GM18499 (cell line): ENCODE measurements at regions not wholly inside any gene's neighbourhood (a gene's known extent, or its start where the extent isn't known, plus 50 kb on each side); places are given as distances from the start of the nearest gene placed in this dataset.
"Not testable (repeated sequence)": the region's sequence is repeated elsewhere in the genome, so short reads cannot be mapped to it uniquely, and the experiment has no call there.

Experiments used
- ATAC-seq: cut with Tn5 transposase; IDR thresholded peaks from one replicate; pipeline ENCODE4 v1.9.1; 2021; ENCODE audit warnings: moderate number of reproducible peaks; ENCODE audit not compliant: insufficient read depth, unreplicated experiment

DNA sequence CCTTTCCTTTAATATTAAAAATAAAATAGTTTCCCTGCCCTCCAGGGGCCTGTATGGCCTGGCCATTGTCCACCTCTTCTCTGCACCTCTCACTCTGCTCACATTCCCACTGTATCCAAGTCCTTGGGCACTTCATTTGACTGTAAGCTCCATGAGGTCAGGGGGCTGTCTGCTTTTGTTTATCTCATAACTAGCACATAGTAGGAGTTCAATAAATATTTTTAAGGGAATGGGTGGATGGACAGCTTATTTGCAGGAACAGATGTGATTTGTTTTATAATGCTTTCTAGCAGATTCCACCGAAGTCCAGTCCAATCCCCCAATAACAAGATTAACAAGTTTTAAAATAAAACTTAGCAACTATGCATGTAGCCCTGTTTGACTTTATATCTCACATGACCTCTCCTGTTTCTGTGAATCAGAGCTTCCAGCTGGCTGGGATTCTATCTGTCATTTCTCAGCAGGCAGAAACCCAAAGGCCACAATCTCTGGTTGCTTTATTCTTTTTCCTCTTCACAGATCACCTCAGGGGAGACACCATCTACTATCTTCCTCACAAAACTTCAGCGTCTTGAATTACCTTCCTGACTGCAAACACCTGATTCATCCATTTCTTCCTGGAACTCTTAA is 123.0 kb upstream of the NR2F2 start:
- ATAC-seq: no peak

DNA sequence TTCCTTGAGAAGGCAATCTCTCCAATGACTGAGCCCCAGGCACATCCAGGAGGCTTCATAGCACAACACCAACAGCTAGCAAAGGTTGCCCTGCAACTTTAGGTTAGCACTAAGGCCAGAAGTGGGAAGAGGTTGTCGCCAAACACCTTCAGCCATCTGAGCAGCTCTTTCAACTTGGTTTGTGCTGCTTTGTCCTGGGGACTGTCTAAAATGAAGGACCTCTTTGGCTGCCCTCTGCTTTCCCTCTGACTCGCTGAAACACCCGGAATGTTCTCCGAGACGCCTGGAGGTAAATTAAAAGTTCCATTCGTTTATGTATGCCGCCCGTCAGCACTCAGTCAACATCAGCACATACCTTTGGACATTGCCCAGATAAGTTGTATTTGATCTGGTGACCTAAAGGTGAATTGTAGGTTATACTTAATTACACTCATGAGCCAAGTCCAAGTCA is 121.2 kb upstream of the NR2F2 start:
- ATAC-seq: no peak

DNA sequence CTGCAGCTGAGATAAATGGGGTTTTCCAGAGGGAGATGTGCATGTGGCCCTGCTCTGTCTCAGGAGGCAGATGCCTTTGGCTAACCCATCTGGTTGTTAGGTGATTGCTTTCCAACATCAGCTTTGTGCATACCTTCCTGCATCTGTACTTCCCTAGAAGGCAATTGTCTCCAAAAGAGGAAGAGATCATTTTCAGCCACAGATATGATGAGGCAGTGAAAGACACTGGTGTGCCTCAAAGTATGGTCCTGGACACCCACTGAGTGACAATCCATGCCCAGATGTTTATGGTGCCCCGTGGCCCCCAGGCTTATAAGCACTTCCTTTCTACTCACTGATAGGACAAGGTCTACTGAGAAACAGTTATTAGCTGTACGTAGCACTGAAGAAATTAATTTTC is 117.5 kb upstream of the NR2F2 start:
- ATAC-seq: no peak

DNA sequence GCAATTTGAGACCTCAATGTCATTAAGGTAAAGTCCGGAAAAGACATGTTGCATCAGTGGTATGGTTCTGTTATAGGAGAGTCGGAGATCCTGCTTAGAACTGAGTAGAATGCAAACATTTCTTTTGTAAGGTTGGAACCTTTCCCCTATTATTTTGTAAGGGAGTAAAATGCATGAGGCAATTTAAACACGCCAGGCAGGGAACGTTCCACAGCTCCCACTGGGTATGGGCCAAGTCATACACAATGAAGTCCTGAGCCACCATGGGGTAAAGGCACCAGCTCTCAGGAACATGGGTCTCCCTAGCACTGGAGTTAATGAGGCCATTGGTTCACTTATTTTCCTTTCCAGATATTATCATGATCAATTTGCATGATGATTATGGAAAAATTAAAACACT is 116.6 kb upstream of the NR2F2 start:
- no peak for ATAC-seq

DNA sequence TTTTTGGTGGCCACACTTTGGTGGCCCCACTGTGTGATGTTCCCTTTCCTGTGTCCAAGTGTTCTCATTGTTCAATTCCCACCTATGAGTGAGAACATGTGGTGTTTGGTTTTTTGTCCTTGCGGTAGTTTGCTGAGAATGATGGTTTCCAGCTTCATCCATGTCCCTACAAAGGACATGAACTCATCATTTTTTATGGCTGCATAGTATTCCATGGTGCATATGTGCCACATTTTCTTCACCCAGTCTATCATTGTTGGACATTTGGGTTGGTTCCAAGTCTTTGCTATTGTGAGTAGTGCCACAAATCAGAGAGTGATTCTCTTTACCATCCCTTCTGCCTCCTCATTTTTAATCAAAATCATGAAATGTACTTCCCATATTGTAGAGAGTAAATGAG is 114.0 kb upstream of the NR2F2 start:
- ATAC-seq: not testable (repeated sequence)

DNA sequence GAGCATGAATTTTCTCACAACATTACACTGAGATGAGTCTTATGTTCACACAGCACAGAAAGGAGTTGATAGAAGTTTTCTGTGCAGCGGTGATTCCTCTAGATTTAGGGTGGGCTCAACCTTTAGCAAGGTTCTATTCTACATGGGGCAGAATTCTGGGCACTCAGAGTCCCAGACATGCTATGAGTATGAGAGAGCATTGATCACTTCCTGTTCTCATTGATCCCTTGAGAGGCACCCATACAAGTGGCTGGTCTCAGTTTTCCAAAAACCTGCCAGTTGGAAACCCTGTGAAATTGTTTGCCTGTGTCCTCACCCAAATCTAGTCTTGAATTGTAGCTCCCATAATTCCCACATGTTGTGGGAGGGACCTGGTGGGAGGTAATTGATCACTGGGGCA is 112.5 kb upstream of the NR2F2 start:
- ATAC-seq: no peak

DNA sequence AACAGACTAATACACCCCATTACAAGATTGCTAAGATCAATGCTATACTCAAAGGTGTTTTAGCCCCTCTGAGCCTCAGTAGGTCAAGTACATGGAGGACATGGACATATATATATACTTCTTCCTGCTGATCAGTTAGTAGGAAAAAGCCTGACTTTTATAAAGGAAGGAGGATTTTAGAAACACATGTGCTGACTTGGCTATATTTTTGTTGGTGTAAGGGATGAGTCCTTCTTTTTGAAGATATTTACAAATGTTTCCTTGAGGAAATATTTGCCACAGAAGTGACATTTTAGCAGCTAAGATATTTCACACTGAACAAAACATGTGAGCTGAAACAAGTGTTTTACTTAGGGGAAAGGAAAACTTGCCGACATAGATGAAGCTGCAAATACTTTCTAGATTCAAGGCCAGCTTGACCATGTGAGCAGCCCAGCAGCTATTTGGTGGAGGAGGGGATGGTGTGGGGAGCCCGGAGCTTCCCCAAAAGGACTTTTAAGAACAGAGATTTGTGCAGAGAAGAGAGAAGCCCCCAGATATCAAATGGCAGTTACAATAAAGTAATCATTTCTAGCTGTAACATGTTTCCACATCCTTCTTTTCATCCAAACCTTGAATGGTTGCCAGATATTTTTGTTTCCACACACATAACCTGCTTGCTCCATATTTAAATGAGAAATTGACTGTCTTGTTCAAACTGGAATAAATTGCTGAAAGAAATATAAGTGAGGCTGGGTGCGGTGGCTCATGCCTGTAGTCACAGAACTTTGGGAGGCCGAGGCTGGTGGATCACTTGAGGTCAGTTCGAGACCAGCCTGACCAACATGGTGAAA is 111.7 kb upstream of the NR2F2 start:
- ATAC-seq: no peak

DNA sequence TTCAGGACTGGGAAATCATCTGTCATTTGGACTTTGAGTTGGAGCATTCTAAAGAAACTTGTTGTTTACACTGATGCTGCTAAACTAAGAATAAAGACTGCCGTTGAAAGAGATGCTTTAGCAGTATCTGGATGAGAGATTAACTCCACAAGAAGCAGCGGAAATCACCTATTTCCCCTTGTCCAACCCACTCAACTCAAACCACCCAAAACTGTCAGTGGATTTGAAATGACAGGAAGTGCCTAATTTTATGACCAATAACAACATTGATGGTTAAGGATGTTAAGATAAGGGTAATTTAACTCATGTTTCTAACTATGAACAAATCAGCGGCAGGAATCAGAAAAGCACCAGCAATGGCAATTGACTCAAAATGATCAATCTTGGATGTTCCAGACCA is 110.8 kb upstream of the NR2F2 start:
- no peak for ATAC-seq

DNA sequence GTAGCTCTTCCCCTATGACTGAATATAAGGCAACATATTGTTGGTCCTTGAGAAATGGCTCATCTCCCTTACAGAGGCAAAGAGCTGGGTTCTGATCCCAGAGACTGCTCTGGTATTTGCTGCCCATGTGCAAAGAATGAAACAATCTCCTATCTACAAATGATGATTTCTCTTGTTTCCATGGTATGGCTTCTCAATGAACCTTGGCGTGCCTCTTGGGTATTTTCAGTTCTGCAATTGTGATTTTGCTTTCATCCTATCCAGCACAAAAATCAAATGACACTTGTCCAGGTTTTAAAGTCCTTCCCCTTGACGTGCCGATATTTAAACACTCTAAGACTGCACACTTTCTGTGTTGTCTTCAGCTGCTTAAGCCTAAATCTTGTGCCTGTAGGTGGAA is 109.8 kb upstream of the NR2F2 start:
- no peak for ATAC-seq

DNA sequence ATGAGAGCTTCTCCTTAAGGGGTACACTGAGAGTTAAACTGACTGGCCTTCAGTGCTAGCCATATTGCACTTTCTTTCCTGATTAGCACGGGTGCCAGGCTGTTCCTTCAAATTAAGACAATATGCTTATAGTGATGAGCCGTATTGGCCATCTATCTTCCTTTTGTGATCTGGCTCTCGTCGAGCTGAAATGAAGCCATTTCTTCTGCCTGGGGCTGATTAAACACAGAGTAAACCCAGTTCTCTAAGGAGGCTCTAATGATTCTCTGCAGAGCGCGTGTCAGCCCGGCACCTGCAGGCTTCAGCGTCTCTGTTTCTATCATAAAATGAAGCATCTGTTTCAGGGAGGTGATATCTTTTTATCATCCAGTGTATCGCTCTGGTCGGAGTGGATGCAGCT is 107.5 kb upstream of the NR2F2 start:
- ATAC-seq: no peak

DNA sequence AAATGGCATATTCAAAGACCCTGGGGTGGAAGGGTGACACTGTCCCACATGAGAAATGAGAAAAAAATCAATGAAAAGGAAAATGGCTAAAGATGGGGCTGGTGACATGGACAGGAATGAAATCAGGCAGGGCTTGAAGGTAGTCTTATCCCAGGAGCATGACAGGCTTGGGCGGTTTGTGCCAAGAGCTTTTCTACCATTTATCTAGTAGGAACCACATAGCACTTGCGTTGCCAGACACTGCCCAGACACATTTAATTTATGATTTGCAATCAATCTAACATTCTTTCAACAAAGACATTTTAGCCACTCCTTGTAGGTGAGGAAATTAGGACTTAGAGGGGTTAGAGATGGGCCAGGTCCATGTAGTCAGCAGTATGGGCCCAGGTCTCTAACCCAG is 106.6 kb upstream of the NR2F2 start:
- no peak for ATAC-seq

DNA sequence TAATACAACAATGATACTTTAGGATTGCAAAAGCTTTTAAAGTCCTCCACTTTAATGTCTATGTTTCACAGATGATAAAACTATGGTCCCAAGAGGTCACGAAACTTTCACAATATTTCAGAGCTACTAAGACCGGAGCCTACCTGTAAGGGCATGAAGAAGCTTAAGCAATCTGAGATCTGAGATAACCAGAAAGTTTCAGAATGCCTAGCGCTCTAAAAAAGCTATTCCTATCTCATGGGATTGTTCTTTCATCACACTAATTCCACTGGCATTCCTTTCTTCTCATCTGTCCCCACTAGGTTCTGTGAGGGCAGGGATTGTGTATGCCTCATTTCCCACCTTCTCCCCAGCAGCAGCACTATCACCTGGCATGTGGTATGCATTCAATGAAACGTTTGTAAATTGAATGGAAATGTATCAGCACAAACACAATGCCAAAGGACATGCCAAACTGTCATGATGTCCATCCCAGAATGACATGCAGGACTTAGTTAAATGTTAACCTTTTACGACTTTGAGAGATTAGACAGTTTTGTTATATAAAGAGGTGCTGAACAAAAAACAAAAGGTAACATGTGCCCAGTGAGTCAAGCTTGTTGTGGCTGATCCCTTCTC is 104.7 kb upstream of the NR2F2 start:
- no peak for ATAC-seq

DNA sequence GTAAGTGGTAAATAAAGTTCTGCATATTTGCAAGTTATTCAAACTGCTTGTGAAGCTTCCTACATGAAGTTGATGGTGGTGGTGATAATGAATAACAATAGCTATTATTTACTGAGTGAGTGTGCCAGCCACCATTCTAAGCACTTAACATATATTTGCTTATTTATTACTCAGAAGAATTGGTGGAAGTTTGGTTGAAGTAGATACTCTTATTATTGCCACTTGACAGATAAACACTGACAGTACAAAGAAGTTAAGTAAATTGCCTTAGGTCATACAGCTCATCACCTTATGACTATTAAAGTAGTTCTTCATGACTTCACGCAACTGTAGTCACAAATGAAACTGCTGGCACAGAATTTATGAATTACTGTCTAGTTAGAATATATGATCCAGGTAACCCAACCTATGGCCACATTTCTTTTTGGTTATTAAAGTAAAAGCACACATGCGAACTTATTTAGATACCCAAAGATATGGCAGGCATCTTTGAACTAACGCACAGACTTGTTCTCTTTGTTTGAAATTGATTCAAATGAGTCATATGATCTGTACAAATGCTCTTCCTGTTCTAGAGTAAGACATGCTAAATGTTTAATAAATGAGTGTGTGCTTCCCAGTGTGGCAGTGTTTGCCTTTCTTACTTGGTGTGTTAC is 99.8 kb upstream of the NR2F2 start:
- no peak for ATAC-seq

DNA sequence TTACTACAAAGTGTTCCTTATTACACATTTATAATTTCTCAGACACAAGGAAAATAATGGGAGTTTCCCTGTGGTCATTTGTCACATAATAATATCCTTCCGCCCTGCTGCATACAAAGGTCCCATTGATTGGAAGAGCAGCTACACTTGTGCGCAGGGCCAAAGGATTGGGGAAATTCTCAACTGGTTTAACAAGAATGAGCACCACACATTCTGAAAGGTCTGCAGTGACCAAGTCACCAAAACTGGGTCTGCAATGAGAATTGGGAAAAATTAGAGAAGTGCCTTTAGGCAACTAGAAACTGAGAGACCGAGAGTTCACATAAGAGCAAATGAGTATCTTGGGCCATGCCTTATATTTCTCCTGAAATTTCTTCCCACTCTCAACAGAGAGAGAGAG is 98.2 kb upstream of the NR2F2 start:
- no peak for ATAC-seq

DNA sequence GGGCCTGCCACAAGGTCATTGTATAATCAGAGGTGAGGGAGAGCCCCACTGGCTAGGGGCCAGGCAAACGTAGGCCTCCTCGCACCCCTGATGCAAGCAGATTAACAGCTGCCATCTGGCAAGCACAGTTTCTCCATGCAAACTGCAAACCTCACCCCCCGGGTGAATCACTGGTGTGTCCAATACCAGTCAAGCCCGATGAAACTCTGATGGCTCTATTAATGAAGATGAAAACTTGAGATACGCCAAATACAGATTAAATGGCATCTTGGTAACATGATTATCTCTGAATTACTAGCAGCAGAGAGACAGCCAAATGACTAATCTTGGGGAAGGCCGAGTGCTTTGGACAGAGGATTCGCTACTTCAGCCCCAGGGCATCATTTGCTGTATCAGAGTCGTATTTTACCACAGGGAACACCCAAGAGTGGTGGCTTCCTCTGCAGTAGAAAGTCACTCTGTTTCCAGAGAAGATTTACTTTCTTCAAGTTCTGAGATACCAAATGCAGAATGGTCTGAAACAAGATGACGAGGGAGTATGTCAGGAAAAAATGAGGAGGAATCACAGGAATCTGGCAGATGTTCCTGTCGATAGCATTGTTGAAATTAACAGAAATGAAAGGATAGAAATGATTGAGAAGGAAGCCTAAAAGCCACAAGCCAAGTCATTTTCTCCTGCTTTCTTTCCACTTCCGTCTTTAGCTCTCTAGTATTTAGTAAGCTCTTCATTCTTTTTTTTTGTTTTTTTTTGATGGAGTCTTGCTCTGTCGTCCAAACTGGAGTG is 96.2 kb upstream of the NR2F2 start:
- ATAC-seq: no peak

DNA sequence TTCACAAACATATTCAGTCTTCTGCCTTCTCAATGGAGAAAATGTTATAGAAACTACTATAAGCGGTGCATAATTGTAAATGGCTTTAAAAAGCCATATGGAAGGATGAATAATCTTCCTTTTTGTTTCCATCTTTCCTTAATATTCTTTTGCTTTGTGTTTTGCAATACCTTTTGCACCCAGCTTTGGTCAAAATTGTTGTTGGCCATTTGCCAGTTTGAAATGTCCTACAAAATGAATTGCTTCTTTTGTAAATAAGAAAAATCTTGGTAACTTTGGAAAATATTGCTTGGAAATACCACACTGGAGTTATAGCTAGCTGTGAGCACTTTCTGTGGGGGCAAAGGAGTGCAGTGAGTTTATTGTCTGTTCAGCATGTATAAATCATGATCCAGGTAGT is 93.5 kb upstream of the NR2F2 start:
- no peak for ATAC-seq

DNA sequence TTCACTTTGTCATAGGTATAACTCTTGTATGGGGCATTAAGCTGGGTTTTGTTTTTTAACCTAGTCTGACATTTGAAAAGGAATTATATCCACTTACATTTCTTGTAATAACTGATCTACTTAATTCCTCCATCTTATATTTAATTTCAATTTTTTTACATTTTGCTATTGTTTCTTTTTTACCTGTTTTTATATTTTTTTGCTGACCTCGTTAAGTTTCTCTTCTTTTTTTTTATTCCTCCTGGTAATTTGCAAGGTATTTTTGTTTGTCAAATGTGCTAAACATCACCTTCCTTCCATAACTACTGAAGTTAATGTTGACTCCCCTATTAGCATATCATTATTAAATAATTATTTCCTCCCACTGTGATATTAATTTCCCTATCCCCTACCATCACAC is 87.7 kb upstream of the NR2F2 start:
- no peak for ATAC-seq

DNA sequence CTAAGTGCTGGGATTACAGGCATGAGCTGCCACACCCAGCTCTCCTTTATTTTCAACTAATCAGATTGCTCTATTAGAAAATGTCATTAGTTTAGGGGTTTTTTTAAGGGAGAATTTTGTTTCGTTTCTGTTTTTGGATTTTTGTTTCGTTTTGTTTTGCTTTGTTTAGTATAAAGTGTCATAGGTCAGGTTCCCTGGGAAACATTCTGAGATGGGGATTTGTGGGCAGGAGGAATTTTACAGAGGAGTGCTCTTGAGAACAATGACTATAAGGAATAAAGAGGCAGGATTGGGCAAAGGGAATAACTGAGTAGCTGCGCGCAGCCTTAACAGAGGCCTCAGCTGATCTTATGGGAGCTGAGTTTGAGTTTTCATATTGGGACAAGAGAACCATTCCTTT is 86.8 kb upstream of the NR2F2 start:
- no peak for ATAC-seq

DNA sequence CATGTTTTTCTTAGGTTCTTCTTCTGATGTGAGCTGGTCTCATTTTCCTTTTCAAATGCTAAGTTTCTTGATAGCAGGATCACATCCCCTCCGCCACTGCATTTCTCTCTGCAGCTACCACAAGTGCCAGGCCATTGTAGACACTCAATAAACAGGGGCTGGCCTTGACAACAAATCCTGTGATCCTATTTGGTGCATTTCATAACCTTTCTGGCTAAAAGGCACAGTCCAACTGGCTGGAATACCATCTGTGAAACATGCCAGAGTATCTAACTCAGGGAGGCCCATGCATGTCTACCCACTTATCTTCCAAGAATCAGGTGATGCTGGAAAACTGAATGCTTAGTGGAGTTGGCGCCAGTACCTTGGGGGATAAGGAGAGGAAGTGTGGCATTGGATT is 85.2 kb upstream of the NR2F2 start:
- no peak for ATAC-seq

DNA sequence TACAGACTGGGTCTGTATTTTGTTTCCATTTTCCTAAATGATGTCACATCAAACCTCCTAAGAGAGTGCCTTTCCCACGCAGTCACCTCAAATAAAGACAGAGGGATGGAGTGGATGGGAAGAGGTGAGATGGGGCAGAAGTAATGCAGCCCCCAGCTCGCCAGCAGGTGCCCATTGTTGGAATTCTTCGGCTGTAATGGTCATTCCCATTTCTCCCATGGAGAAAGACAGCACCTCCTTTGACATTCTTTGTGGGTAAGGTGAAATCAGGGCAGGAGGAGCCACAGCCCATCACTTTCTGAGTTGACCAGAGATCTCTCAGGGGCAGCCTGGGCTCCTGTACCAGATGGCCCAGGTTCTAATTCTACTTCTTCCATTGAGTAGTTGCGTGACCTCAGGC is 84.4 kb upstream of the NR2F2 start:
- ATAC-seq: no peak
